ENCODE measurements at regions not wholly inside any gene's neighbourhood (a gene's known extent, or its start where the extent isn't known, plus 50 kb on each side); places are given as distances from the start of the nearest gene placed in this dataset.

GRCh38 chr7:115491744-115492380 is 538.7 kb downstream of the TFEC start:
- Histone ChIP-seq H3K9ac (ENCODE audit: low read length) (no peak overlapping the region), H2AFZ (ENCODE audit: insufficient read depth, low read depth, low read length, poor library complexity, severe bottlenecking) (no peak overlapping the region), H3K4me3 (ENCODE audit: control extremely low read depth in 1 of 5, extremely low read depth in 1 of 5, insufficient read depth in 1 of 5, low read depth in 2 of 5, low read length in 4 of 5) (no peak overlapping the region), H3K4me2 (replicated peaks; ENCODE audit: low read depth, low read length, poor library complexity, severe bottlenecking) (no peak overlapping the region), H3K9me3 (ENCODE audit: control extremely low read depth in 1 of 3, control insufficient read depth in 2 of 3, insufficient read depth in 1 of 3, low read length in 2 of 3) (no peaks in the 10 kb centered on the region), H3K36me3 (replicated peaks in 1 of 2; ENCODE audit: control extremely low read depth in 1 of 2, control insufficient read depth in 1 of 2, extremely low read depth in 1 of 2, insufficient read depth in 2 of 2, low read length in 1 of 2) (no peaks in the 10 kb centered on the region), H3K27ac (ENCODE audit: low read length in 2 of 2) (no peak overlapping the region), H3K27me3 (replicated peaks in 1 of 4; ENCODE audit: control extremely low read depth in 1 of 4, control insufficient read depth in 3 of 4, insufficient read depth in 4 of 4, low read length in 3 of 4) (peaks cover 0 to 4% (median 0%) of the 10 kb centered on the region in 4 experiments), H3K4me1 (ENCODE audit: control insufficient read depth in 2 of 2, insufficient read depth in 2 of 2, low read length in 2 of 2) (no peaks in the 10 kb centered on the region), H3K79me2 (ENCODE audit: control insufficient read depth, insufficient read depth, low read length) (no peaks in the 10 kb centered on the region), H4K20me1 (ENCODE audit: control insufficient read depth, insufficient read depth, low read length, poor library complexity, severe bottlenecking) (no peaks in the 10 kb centered on the region)
- peaks cover 6% of the 10 kb centered on the region for H3K27me3 Mint-ChIP-seq
- no peak overlapping the region for H3K27ac Mint-ChIP-seq
- intact Hi-C loops (cut with micrococcal nuclease): no loop called here
- DNase-seq (no peak), ATAC-seq (ENCODE audit: low read depth) (no peak)
- H3K4me1 Mint-ChIP-seq: no peaks in the 10 kb centered on the region
- H3K9me3 Mint-ChIP-seq (ENCODE audit: insufficient read depth): no peaks in the 10 kb centered on the region
- TF ChIP-seq CTCF (IDR thresholded peaks at IDR 0.05): no peak
- CTCF ChIA-PET: no interaction called here
- WGBS (ENCODE audit: insufficient coverage): no CpG with 5 or more reads among the region's 4 CpGs
- H3K4me3 Mint-ChIP-seq: no peak overlapping the region
- POLR2A ChIA-PET: no interaction called here

GRCh38 chr7:115479448-115479847 is 551.1 kb downstream of the TFEC start:
- Mint-ChIP-seq H3K4me3 (no peak overlapping the region), H3K9me3 (ENCODE audit: insufficient read depth) (no peaks in the 10 kb centered on the region), H3K27me3 (peaks cover 53% of the 10 kb centered on the region), H3K27ac (no peak overlapping the region), H3K4me1 (peaks cover 11% of the 10 kb centered on the region)
- no peaks in the 10 kb centered on the region for H3K9me3 ChIP-seq (ENCODE audit: control extremely low read depth in 1 of 3, control insufficient read depth in 2 of 3, insufficient read depth in 1 of 3, low read length in 2 of 3)
- DNase-seq (no peak), ATAC-seq (ENCODE audit: low read depth) (no peak)
- no peak overlapping the region for H3K27ac ChIP-seq (ENCODE audit: low read length in 2 of 2)
- no peaks in the 10 kb centered on the region for H3K36me3 ChIP-seq (replicated peaks in 1 of 2; ENCODE audit: control extremely low read depth in 1 of 2, control insufficient read depth in 1 of 2, extremely low read depth in 1 of 2, insufficient read depth in 2 of 2, low read length in 1 of 2)
- ChIA-PET CTCF (no interaction called here), POLR2A (no interaction called here)
- TF ChIP-seq CTCF (IDR thresholded peaks at IDR 0.05) (no peak), EZH2 (IDR thresholded peaks at IDR 0.05; ENCODE audit: borderline replicate concordance, insufficient read depth, low read depth, low read length, poor library complexity, severe bottlenecking) (no peak)
- peaks cover 0 to 27% (median 16%) of the 10 kb centered on the region in 4 experiments for H3K27me3 ChIP-seq (replicated peaks in 1 of 4; ENCODE audit: control extremely low read depth in 1 of 4, control insufficient read depth in 3 of 4, insufficient read depth in 4 of 4, low read length in 3 of 4)
- H4K20me1 ChIP-seq (ENCODE audit: control insufficient read depth, insufficient read depth, low read length, poor library complexity, severe bottlenecking): no peaks in the 10 kb centered on the region
- intact Hi-C loops (cut with micrococcal nuclease): no loop called here
- WGBS (ENCODE audit: insufficient coverage): 79% methylated on average over 1 of the region's 1 CpG
- no peaks in the 10 kb centered on the region for H3K79me2 ChIP-seq (ENCODE audit: control insufficient read depth, insufficient read depth, low read length)
- H3K4me3 ChIP-seq (ENCODE audit: control extremely low read depth in 1 of 5, extremely low read depth in 1 of 5, insufficient read depth in 1 of 5, low read depth in 2 of 5, low read length in 4 of 5): no peak overlapping the region
- no peak overlapping the region for H3K9ac ChIP-seq (ENCODE audit: low read length)
- no peak overlapping the region for H2AFZ ChIP-seq (ENCODE audit: insufficient read depth, low read depth, low read length, poor library complexity, severe bottlenecking)
- H3K4me1 ChIP-seq (ENCODE audit: control insufficient read depth in 2 of 2, insufficient read depth in 2 of 2, low read length in 2 of 2): peaks cover 12 to 16% of the 10 kb centered on the region in 2 donors
- H3K4me2 ChIP-seq (replicated peaks; ENCODE audit: low read depth, low read length, poor library complexity, severe bottlenecking): no peak overlapping the region
